ENCODE measurements at regions not wholly inside any gene's neighbourhood (a gene's known extent, or its start where the extent isn't known, plus 50 kb on each side); places are given as distances from the start of the nearest gene placed in this dataset.

GRCh38 chr5:56402266-56403220 is 169.4 kb upstream of the ANKRD55 start (continued):
- no peak for TF ChIP-seq ZKSCAN3 (CRISPR knock-in tag; IDR thresholded peaks at IDR 0.05)
- no peak for TF ChIP-seq HNRNPH1 (optimal IDR thresholded peaks at IDR 0.05; ENCODE audit: low read depth, low read length)
- TF ChIP-seq JUND (IDR thresholded peaks at IDR 0.05; ENCODE audit: borderline replicate concordance, low read depth, low read length): peak; percentile 40; the same call in 1 of the 2 replicates
- TF ChIP-seq JUND (tag; IDR thresholded peaks at IDR 0.05; ENCODE audit: borderline replicate concordance, low read depth, low read length): peak; percentile 19; the same call in 1 of the 3 replicates
- TF ChIP-seq FOSL1 (tag; conservative IDR thresholded peaks at IDR 0.05): peak; percentile 65
- no peak for TF ChIP-seq SIX5 (IDR thresholded peaks at IDR 0.05; ENCODE audit: borderline replicate concordance in 1 of 2, insufficient read depth in 1 of 2, low read depth in 1 of 2, low read length in 2 of 2)
- 0 out of 2 replicates have a peak, but pooled peaks have one; percentile 27 for TF ChIP-seq NFE2 (IDR thresholded peaks at IDR 0.05; ENCODE audit: low read depth)
- TF ChIP-seq, protein P1, sequence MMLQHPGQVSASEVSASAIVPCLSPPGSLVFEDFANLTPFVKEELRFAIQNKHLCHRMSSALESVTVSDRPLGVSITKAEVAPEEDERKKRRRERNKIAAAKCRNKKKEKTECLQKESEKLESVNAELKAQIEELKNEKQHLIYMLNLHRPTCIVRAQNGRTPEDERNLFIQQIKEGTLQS (IDR thresholded peaks at IDR 0.05): peak; percentile 32; the same call in 1 of the 2 replicates
- TF ChIP-seq, protein P1 (CRISPR knock-in tag; conservative IDR thresholded peaks at IDR 0.05): no peak
- TF ChIP-seq ZNF280A (IDR thresholded peaks at IDR 0.05; ENCODE audit: low read depth, partially characterized antibody): no peak
- TF ChIP-seq CC2D1A (IDR thresholded peaks at IDR 0.05): no peak
- no peak for TF ChIP-seq TRIM24 (IDR thresholded peaks at IDR 0.05)
- TF ChIP-seq MAFG (tag; conservative IDR thresholded peaks at IDR 0.05): peak; percentile 96
- peak; percentile 48 for TF ChIP-seq MEIS2 (IDR thresholded peaks at IDR 0.05; ENCODE audit: partially characterized antibody)
- TF ChIP-seq MAFK (IDR thresholded peaks at IDR 0.05; ENCODE audit: low read length): peak; percentile 91

Data from K562 (cell line).